ENCODE measurements at regions not wholly inside any gene's neighbourhood (a gene's known extent, or its start where the extent isn't known, plus 50 kb on each side); places are given as distances from the start of the nearest gene placed in this dataset.

DNA sequence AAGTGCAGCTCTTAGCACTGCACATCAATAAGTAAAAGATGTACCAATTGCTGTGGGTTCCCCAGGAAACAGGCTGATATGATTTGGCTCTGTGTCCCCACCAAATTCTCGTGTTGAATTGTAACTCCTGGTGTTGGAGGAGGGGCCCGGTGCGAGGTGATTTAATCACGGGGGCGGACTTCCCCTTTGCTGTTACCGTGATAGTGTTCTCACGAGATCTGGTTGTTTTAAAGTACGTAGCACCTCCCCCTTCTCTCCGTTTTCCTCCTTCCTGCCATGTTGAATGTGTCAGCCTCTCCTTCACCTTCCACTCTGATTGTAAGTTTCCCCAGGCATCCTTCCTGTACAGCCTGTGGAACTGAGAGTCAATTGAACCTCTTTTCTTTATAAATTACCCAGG is 93.2 kb upstream of the ACTBL2 start:
- no peak for DNase-seq

DNA sequence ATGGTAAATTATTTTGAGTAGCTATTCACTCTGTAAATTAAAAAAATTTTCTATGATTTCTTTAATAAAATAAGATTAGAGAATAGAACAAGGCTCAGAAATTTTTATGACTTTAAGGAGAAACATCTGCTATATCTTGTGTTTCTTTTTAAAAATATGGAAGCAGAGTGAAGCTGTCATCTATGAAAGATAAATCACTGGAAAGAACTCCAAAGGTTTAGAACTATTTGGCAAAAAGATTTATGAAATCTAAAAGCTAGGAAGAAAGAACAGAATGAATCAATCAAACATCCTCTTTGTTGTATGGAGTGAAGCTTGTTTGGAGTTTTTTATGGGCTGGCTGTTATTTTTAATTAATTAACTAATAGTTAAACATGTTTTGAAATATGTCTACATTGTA is 89.8 kb upstream of the ACTBL2 start:
- DNase-seq, result no peak

GRCh38 chr5:57569601-57570000 is 87.0 kb upstream of the ACTBL2 start:
- DNase-seq, result no peak

- no peak for DNase-seq
Observed at GRCh38 chr5:57568136-57568535, 85.5 kb upstream of the ACTBL2 start.

DNA sequence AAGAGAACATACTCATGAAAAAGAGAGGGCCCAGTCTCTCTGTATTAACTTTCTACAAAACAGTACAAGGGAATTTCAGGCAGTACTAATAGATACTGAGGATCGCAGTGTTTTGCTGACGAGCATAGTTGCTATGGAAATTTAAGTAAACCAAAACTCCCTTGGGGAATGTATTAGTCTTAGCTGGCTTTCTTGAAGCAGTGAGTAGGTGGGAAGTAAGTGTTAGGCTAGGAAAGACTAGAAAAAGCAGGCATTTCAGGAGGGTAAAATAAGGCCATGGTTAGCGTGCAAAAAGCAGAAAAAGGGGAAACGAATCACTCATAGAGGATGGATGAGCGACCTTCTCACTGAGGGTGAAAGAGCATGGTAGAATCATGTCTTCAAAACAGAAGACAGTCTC is 84.3 kb upstream of the ACTBL2 start:
- DNase-seq, result no peak

DNA sequence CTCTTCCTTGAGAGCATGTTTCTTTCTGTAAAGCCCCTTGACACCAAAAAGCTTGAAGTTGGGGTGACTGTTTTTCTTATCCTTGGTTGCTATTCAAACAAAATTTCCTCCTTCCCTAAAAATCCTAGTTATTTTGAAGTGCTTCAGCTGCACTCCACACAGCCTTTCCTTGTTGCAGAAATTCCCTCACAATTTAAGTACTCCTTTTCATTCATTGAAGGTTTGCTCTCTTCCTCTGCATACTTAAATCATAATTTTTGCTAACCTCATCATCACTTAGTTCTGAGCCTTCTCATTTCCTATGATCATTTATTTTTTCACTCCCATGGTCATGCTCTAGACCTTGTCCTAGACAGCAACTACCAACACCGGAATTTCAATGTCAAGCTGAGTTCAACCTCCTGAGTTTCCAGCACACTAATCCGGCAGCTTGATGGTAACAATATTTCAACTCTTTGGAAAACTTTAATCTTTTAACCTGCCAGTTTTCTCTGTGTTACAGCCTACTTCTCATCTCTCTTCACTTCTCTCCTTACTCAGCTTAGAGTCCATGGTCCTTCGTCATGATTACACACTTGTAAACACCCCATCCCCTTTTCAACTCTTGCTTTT is 78.7 kb upstream of the ACTBL2 start:
- DNase-seq, result no peak

DNA sequence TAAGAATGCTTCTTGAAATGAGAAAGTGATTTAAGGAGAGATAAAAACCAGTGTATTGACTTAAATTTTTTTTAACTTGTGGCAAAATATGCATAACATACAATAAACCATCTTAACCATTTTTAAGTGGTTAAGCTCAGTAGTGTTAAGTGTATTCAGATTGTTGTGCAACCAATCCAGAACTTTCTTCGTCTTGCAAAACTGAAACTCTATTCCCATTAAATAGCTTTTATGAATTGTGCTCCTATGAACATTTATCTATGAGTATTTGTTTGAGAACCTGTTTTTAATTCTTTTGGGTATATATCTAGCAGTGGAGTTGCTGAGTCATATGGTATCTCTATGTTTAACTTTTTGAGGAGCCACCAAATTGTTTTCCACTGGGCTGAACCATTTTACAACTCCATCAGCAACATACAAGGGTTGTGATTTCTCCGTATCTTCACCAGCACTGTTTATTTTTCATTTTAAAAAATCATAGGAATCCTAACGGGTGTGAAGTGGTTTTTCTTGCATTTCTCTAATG is 76.6 kb upstream of the ACTBL2 start:
- DNase-seq, result no peak

GRCh38 chr5:57552033-57552432 is 69.4 kb upstream of the ACTBL2 start:
- DNase-seq, result no peak

DNA sequence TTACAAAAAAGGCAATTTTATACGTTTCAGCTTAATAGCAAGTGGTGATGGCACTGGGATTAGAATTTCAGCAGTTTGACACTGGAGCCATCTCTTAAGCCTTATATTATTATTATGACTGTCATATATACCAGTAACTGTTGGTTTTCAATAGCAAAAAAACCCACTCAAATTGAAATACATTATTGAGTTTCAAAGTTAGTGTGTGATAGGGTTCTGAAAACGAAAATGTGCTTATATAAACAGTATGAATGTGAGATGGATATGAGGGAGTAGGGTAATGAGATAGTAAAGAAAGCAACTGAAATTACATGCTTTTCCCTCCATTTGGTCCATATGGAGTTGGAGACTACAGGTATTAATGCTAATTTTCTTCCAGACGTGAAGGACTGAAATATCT is 68.6 kb upstream of the ACTBL2 start:
- DNase-seq, result no peak

GRCh38 chr5:57550132-57550531 is 67.5 kb upstream of the ACTBL2 start:
- no peak for DNase-seq

DNA sequence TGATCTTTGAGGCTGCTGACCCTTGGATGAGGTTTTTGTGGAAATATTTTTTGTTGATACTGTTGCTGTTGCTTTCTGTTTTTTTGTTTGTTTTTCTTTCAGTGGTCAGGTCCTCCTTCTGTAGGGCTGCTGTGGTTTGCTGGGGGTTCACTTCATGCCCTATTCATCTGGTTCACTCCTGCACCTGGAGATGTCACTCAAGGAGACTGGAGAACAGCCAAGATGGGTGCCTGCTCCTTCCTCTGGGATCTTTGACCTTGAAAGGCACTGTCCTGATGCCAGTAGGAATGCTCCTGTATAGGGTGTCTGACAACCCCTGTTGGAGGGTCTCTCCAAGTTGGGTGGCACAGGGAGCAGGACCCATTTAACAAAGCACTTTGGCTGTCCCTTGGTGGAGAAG is 67.0 kb upstream of the ACTBL2 start:
- no peak for DNase-seq

DNA sequence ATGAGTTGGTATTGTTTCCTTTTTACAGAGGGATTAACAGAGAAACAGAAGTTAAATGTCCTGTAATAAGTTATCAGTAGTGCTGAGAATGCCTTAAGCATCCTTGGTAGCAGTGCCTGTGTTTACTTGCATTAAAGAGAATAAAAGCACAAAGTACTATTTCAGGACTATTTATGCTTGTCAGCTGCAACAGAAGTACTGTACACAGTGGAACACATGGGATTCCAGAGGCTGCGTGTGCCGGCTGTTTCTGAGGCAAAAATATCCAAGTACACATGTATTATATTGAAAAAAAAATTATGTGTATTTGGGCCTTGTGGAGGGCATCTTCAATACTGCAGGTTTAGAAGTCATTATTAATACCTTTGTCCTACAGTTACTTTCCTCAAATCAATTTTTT is 58.2 kb upstream of the ACTBL2 start:
- DNase-seq, result no peak

- DNase-seq, result no peak
Observed at GRCh38 chr5:57539281-57539701, 56.7 kb upstream of the ACTBL2 start.

GRCh38 chr5:57538341-57538955 is 55.8 kb upstream of the ACTBL2 start:
- DNase-seq, result no peak

GRCh38 chr5:57537811-57538210 is 55.2 kb upstream of the ACTBL2 start:
- no peak for DNase-seq

DNA sequence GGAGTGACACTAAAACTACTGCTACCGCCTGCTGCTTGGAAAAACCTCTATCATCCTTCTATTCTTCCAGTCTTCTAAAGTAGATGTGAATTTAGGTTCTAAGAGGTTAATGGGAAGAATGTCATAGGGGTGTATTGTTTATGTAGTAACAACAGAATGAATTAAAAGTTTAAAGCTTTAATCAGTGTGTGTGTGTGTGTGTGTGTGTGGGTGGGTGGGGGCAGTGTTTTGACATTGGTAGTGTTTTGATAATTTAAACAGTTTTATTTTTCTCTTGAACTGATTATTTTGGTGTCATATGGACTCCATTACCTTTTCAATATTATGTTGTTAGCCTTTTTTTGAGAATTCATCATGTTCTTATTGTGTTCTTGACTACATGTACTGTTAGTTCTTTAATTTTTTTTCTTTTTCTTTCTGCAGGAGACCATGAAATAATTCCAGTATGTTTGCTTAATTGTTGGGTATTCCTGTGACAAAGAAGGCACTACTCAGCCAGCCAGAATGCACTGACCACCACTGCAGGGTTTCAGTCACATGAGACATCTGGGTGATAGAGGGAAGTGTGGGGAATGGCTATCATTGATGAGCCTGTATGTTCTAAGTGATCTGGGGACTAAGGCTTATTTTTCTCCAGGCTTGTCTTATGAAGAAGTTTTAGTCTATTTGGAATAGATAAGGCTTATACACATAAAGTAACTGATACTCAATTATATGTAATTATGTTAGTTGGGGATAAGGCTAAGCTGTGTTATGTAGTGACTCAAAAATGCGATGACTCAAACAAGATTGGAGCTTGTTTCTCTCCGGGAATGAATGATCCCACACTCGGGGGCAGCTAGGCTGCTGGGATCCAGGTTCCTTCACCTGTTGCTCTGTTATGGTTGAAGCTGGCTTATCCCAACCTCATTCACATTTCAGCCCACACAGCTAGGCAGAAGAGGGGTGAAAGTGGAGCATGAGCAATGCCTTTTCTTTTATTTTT is 50.2 kb upstream of the ACTBL2 start:
- DNase-seq, result no peak
